GM19238 (cell line): ENCODE measurements at regions not wholly inside any gene's neighbourhood (a gene's known extent, or its start where the extent isn't known, plus 50 kb on each side); places are given as distances from the start of the nearest gene placed in this dataset.

ENCODE experiments used
- DNase-seq: peaks from one replicate; pipeline ENCODE4 v3.0.0; 2011; ENCODE audit warnings: low spot score; ENCODE audit not compliant: insufficient read length

- DNase-seq, result no peak
Observed at GRCh38 chr2:64826703-64827102, 162.5 kb upstream of the SLC1A4 start.

GRCh38 chr2:64828261-64828660 lies 160.9 kb upstream of the SLC1A4 start:
- no peak for DNase-seq

- DNase-seq, result no peak
Observed at GRCh38 chr2:64829525-64829924, 159.7 kb upstream of the SLC1A4 start.

- DNase-seq, result peak; percentile 69
Observed at GRCh38 chr2:64831134-64831976, 157.8 kb upstream of the SLC1A4 start.

GRCh38 chr2:64831977-64832328 lies 157.2 kb upstream of the SLC1A4 start:
- DNase-seq, result no peak

- no peak for DNase-seq
Observed at GRCh38 chr2:64832936-64833335, 156.3 kb upstream of the SLC1A4 start.

- DNase-seq, result no peak
Observed at GRCh38 chr2:64836566-64836965, 152.6 kb upstream of the SLC1A4 start.

- DNase-seq, result no peak
Observed at GRCh38 chr2:64837116-64837731, 152.0 kb upstream of the SLC1A4 start.

GRCh38 chr2:64837925-64838641 lies 151.1 kb upstream of the SLC1A4 start:
- no peak for DNase-seq

- DNase-seq, result no peak
Observed at GRCh38 chr2:64838817-64839216, 150.4 kb upstream of the SLC1A4 start.

GRCh38 chr2:64839844-64840243 lies 149.4 kb upstream of the SLC1A4 start:
- peak; percentile 53 for DNase-seq

- DNase-seq, result no peak
Observed at GRCh38 chr2:64840426-64840881, 148.7 kb upstream of the SLC1A4 start.

GRCh38 chr2:64841461-64841860 lies 147.7 kb upstream of the SLC1A4 start:
- DNase-seq, result no peak

GRCh38 chr2:64842030-64842429 lies 147.2 kb upstream of the SLC1A4 start:
- no peak for DNase-seq

GRCh38 chr2:64844087-64844486 lies 145.1 kb upstream of the SLC1A4 start:
- no peak for DNase-seq

- no peak for DNase-seq
Observed at GRCh38 chr2:64845273-64845905, 143.8 kb upstream of the SLC1A4 start.

- DNase-seq, result no peak
Observed at GRCh38 chr2:64846177-64846576, 143.0 kb upstream of the SLC1A4 start.

- DNase-seq, result no peak
Observed at GRCh38 chr2:64847930-64848329, 141.3 kb upstream of the SLC1A4 start.

GRCh38 chr2:64848363-64848762 lies 140.8 kb upstream of the SLC1A4 start:
- DNase-seq, result no peak

GRCh38 chr2:64848945-64849344 lies 140.3 kb upstream of the SLC1A4 start:
- no peak for DNase-seq

- no peak for DNase-seq
Observed at GRCh38 chr2:64850642-64851041, 138.6 kb upstream of the SLC1A4 start.

- DNase-seq, result no peak
Observed at GRCh38 chr2:64852771-64853241, 136.4 kb upstream of the SLC1A4 start.
